Epithelial cell of esophagus (primary cell): ENCODE measurements at regions not wholly inside any gene's neighbourhood (a gene's known extent, or its start where the extent isn't known, plus 50 kb on each side); places are given as distances from the start of the nearest gene placed in this dataset.
A peak's percentile ranks its signal among the peaks of the same experiment; 100 is the strongest.
"Not testable (repeated sequence)": the region's sequence is repeated elsewhere in the genome, so short reads cannot be mapped to it uniquely, and the experiment has no call there.

Experiments
- DNase-seq: peaks from one replicate; pipeline ENCODE4 v3.0.0; 2010; ENCODE audit warnings: low read depth
- H3K4me3 ChIP-seq: 2 replicates; pipeline ENCODE4 v1.5.1; 2011; ENCODE audit warnings: mild to moderate bottlenecking, low read length, control low read depth
- TF ChIP-seq, protein P1 (sequence below): IDR thresholded peaks from 2 replicates; pipeline ENCODE4 v1.5.1; 2011; ENCODE audit warnings: low read depth, mild to moderate bottlenecking, low read length, control low read depth, inconsistent platforms; ENCODE audit not compliant: insufficient read depth; ENCODE audit errors: missing control alignments

DNA sequence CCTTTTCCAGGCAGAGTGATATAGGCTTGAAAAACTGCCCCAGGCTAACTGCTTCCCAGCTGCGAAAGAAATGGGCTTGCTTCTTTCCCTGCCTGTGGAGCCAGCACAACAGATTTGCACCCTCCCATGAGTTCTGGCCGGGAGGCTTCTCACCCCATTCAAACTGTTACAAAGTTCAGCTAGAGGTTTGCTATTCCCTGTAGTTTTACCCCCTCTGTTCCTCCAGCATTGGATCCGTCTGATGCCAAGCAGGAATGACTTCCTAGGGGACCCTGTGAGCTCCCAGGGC lies 87.6 kb upstream of the NDST4 start:
- no peak overlapping the region for H3K4me3 ChIP-seq
- TF ChIP-seq, protein P1, sequence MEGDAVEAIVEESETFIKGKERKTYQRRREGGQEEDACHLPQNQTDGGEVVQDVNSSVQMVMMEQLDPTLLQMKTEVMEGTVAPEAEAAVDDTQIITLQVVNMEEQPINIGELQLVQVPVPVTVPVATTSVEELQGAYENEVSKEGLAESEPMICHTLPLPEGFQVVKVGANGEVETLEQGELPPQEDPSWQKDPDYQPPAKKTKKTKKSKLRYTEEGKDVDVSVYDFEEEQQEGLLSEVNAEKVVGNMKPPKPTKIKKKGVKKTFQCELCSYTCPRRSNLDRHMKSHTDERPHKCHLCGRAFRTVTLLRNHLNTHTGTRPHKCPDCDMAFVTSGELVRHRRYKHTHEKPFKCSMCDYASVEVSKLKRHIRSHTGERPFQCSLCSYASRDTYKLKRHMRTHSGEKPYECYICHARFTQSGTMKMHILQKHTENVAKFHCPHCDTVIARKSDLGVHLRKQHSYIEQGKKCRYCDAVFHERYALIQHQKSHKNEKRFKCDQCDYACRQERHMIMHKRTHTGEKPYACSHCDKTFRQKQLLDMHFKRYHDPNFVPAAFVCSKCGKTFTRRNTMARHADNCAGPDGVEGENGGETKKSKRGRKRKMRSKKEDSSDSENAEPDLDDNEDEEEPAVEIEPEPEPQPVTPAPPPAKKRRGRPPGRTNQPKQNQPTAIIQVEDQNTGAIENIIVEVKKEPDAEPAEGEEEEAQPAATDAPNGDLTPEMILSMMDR = no peak
- DNase-seq = no peak

GRCh38 chr4:115200201-115201041 lies 87.0 kb upstream of the NDST4 start:
- H3K4me3 ChIP-seq, DNase-seq: not testable (repeated sequence)

DNA sequence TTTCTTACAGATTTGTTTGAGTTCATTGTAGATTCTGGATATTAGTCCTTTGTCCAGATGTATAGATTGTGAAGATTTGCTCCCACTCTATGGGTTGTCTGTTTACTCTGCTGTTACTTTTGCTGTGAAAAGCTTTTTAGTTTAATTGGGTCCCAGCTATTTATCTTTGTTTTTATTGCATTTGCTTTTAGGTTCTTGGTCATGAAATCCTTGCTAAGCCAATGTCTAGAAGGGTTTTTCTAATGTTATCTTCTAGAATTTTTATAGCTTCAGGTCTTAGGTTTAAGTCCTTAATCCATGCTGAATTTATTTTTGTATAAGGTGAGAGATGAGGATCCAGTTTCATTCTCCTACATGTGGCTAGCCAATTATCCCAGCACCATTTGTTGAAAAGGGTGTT lies 81.2 kb upstream of the NDST4 start:
- not testable (repeated sequence) for H3K4me3 ChIP-seq, DNase-seq

GRCh38 chr4:115190529-115190928 lies 77.1 kb upstream of the NDST4 start:
- TF ChIP-seq, protein P1 = no peak
- H3K4me3 ChIP-seq = no peak overlapping the region
- DNase-seq = no peak

DNA sequence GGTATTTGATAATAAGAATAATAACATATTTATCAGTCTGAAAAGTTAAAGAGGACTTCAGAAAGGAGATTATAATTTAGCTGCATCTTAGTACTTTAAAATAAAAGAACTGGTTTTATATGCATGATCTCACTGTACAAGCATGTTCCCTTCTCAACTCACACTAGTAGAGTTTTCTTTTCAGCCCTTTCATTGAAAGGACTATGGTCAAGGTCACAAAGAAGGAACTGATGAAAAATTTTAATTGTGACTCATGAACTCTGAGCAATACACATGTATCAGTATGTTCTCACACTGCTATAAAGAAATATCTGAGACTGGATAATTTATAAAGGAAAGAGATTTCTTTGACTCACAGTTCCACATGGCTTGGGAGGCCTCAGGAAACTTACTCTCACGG lies 73.7 kb upstream of the NDST4 start:
- peak; percentile 23 for DNase-seq
- TF ChIP-seq, protein P1 = no peak

GRCh38 chr4:115179438-115180062 lies 66.1 kb upstream of the NDST4 start:
- not testable (repeated sequence) for DNase-seq, H3K4me3 ChIP-seq

More for the DNA sequence above, 73.7 kb upstream of the NDST4 start:
- no peak overlapping the region for H3K4me3 ChIP-seq

- not testable (repeated sequence) for DNase-seq, H3K4me3 ChIP-seq
These were observed 65.3 kb upstream of the NDST4 start for GRCh38 chr4:115178687-115179086.

GRCh38 chr4:115171220-115171619 lies 57.8 kb upstream of the NDST4 start:
- TF ChIP-seq, protein P1 = no peak
- no peak overlapping the region for H3K4me3 ChIP-seq
- no peak for DNase-seq

DNA sequence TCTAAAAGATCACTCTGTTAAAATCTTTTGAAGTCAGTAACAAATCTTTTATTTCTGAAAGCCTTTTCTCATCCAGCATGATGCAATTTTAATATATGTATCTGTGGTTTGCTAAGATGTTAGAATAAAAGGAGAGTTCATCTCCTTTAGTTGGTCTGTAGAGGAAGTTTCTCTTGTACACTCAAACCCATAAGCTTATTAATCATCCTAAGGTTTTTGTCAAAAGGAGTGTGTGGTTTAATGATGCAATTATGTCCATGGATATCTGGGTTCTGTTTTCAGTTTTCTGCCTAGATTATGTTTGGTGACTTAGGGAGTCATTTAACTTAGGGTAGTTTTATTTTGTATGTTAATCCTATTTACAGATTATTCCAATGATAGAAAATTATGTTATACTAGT lies 52.1 kb upstream of the NDST4 start:
- peak; percentile 2 for DNase-seq

More for the DNA sequence above, 52.1 kb upstream of the NDST4 start:
- TF ChIP-seq, protein P1 = no peak
- no peak overlapping the region for H3K4me3 ChIP-seq
